Muscle layer of colon (tissue), 2 donors: ENCODE measurements at regions not wholly inside any gene's neighbourhood (a gene's known extent, or its start where the extent isn't known, plus 50 kb on each side); places are given as distances from the start of the nearest gene placed in this dataset.

Source experiments
- H3K27ac ChIP-seq: one replicate; pipeline ENCODE4 v1.7.0; 2013; ENCODE audit warnings: low read depth, mild to moderate bottlenecking, low read length, moderate library complexity
- H3K27me3 ChIP-seq, 2 donors: one replicate each; pipeline ENCODE4 v1.7.0; 2013; ENCODE audit warnings: low read length in 2 of 2, mild to moderate bottlenecking in 2 of 2; ENCODE audit not compliant: insufficient read depth in 2 of 2, control insufficient read depth in 1 of 2
- H3K36me3 ChIP-seq: one replicate; pipeline ENCODE4 v1.7.0; 2013; ENCODE audit warnings: mild to moderate bottlenecking, low read length; ENCODE audit not compliant: insufficient read depth
- H3K4me1 ChIP-seq: one replicate; pipeline ENCODE4 v1.7.0; 2013; ENCODE audit warnings: mild to moderate bottlenecking, low read length; ENCODE audit not compliant: insufficient read depth
- H3K4me3 ChIP-seq, 2 donors: one replicate each; pipeline ENCODE4 v1.7.0; 2013; ENCODE audit warnings: low read length in 2 of 2, low read depth in 1 of 2, mild to moderate bottlenecking in 1 of 2, moderate library complexity in 1 of 2
- H3K9ac ChIP-seq: one replicate; pipeline ENCODE4 v1.7.0; 2013; ENCODE audit warnings: low read length
- H3K9me3 ChIP-seq: one replicate; pipeline ENCODE4 v1.7.0; 2013; ENCODE audit warnings: mild to moderate bottlenecking, low read length
- donor health status: abdominal sarcoma.
- donor health status: Adenocarcinoma of cecum.

DNA sequence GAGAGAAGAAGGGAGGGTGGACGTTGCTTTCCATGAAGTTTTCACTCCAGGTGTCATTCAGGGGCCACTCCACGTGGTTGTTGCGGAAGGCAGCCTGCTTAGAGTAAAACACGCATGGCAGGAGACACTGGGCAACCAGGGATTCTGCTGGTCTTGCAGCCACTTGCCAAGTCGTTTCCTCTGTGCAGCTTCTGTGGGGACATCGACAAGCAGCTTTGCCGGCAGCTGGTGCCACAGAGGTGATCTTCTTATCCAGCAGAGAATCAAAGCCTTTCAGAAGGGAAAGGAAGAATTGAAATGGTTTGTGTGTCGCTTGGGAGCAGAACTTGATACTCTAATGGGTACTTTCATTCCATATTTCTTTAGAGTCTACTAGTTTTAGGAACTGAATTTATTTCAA lies 867.1 kb upstream of the TENM3 start:
- Histone ChIP-seq H3K4me3 (no peak overlapping the region), H3K27me3 (no peaks in the 10 kb centered on the region), H3K27ac (no peak overlapping the region), H3K4me1 (no peaks in the 10 kb centered on the region), H3K9ac (no peak overlapping the region), H3K36me3 (no peaks in the 10 kb centered on the region), H3K9me3 (no peaks in the 10 kb centered on the region)

DNA sequence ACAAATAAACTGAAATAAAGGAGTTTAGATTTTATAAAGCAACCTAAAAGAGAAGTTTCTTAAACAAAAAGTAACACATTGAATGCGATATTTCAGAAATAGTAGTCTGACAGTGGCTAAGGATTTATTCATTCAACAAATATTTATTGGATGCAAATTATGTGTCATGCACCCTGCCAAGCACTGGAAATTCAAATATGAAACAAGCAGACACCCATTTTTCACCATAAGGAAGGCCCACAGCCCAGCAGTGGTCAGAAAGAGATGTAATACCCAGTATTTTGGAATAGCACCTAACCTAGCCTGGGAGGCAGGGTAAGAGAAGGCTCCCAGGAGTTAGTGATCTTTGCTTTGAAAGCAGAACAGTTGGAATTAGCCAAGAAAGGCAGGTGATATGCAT lies 855.1 kb upstream of the TENM3 start:
- Histone ChIP-seq H3K27ac (no peak overlapping the region), H3K9ac (no peak overlapping the region), H3K4me3 (no peak overlapping the region), H3K27me3 (no peaks in the 10 kb centered on the region), H3K4me1 (no peaks in the 10 kb centered on the region), H3K36me3 (no peaks in the 10 kb centered on the region), H3K9me3 (no peaks in the 10 kb centered on the region)

GRCh38 chr4:181416966-181417365 lies 826.2 kb upstream of the TENM3 start:
- H3K27ac ChIP-seq = no peak overlapping the region
- H3K36me3 ChIP-seq = no peaks in the 10 kb centered on the region
- no peaks in the 10 kb centered on the region for H3K9me3 ChIP-seq
- no peaks in the 10 kb centered on the region for H3K4me1 ChIP-seq
- H3K4me3 ChIP-seq = no peak overlapping the region
- no peaks in the 10 kb centered on the region for H3K27me3 ChIP-seq
- no peak overlapping the region for H3K9ac ChIP-seq

GRCh38 chr4:181418496-181418895 lies 824.7 kb upstream of the TENM3 start:
- Histone ChIP-seq H3K4me1 (no peaks in the 10 kb centered on the region), H3K27me3 (no peaks in the 10 kb centered on the region), H3K36me3 (no peaks in the 10 kb centered on the region), H3K9ac (no peak overlapping the region), H3K27ac (no peak overlapping the region), H3K4me3 (no peak overlapping the region), H3K9me3 (no peaks in the 10 kb centered on the region)

DNA sequence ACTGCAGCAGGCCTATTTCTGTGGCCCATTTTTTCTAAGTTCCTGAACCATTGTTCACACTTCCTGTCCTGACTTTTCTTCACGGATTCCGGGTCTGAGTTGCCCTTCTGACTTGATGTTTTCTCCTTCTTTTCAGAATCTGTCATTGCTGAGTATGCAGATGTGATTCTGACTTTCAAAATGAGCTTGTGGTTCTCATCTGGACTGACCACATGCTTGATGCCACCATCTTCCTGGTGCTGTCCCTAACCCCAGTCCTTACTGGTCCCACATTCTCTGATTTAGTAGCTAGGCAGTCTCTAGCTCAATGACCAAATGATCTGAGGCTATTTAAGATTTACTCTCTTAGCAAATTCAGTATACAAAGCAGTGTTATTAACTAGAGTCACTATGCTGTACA lies 822.3 kb upstream of the TENM3 start:
- H3K27ac ChIP-seq = no peak overlapping the region
- H3K4me3 ChIP-seq = no peak overlapping the region
- no peaks in the 10 kb centered on the region for H3K36me3 ChIP-seq
- H3K27me3 ChIP-seq = no peaks in the 10 kb centered on the region
- H3K9me3 ChIP-seq = no peaks in the 10 kb centered on the region
- no peaks in the 10 kb centered on the region for H3K4me1 ChIP-seq
- H3K9ac ChIP-seq = no peak overlapping the region

DNA sequence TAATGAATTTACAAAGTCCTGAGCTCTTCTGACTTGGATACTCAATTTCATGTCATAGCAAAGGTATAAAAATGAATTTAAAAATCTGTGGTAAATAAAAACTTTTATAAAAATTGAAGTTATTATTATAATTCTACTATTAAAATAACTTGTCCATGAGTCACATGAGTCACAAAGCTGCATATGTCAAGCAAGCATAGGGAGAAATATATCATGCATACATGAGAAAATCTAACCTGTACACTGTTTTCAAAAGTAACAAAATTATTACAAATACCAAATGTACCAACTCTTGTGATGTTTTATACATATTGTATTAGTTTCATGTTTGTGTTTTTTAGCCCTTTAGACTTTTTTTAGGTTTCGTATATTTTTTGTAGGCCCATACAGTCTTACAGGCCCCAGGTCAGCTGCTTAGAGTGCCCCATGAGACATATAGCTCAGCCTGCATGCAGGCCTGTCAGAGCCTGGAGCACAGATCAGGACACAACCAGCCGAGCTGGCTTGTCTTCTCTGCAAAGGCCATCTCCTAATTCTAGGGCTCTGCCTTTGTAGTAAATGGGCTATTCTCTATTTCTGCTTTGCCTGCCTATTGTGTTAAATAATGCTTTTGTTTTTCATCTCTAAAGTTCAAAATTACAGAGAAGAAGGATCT lies 818.7 kb upstream of the TENM3 start:
- Histone ChIP-seq H3K27ac (no peak overlapping the region), H3K4me3 (no peak overlapping the region), H3K9ac (no peak overlapping the region), H3K27me3 (no peaks in the 10 kb centered on the region), H3K4me1 (no peaks in the 10 kb centered on the region), H3K36me3 (no peaks in the 10 kb centered on the region), H3K9me3 (no peaks in the 10 kb centered on the region)

DNA sequence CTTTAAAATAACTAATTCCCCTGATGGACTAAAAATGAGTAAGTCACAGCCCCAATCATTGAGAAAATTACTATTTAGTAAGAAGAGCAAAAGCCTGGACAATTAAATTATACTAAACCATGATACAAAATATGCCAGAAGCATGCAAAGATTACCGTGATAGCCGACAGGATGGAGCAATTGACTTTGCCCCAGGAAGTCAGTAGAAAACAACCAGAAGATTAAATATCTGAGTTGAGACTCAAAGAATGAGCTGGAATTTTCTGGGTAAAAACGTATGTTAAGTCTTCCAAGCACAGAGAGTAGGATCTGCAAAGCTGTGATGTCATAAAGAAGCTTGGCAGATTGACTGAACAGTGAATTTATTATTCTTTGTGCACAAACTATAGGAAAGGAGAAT lies 816.1 kb upstream of the TENM3 start:
- no peaks in the 10 kb centered on the region for H3K36me3 ChIP-seq

GRCh38 chr4:181431006-181431405 lies 812.2 kb upstream of the TENM3 start:
- no peaks in the 10 kb centered on the region for H3K9me3 ChIP-seq
- H3K27me3 ChIP-seq = no peaks in the 10 kb centered on the region
- H3K9ac ChIP-seq = no peak overlapping the region
- H3K4me3 ChIP-seq = no peak overlapping the region
- no peaks in the 10 kb centered on the region for H3K4me1 ChIP-seq
- no peak overlapping the region for H3K27ac ChIP-seq
- no peaks in the 10 kb centered on the region for H3K36me3 ChIP-seq

More for the DNA sequence above, 816.1 kb upstream of the TENM3 start:
- H3K27ac ChIP-seq = no peak overlapping the region
- H3K4me1 ChIP-seq = no peaks in the 10 kb centered on the region
- no peak overlapping the region for H3K4me3 ChIP-seq
- no peak overlapping the region for H3K9ac ChIP-seq
- no peaks in the 10 kb centered on the region for H3K27me3 ChIP-seq
- no peaks in the 10 kb centered on the region for H3K9me3 ChIP-seq

DNA sequence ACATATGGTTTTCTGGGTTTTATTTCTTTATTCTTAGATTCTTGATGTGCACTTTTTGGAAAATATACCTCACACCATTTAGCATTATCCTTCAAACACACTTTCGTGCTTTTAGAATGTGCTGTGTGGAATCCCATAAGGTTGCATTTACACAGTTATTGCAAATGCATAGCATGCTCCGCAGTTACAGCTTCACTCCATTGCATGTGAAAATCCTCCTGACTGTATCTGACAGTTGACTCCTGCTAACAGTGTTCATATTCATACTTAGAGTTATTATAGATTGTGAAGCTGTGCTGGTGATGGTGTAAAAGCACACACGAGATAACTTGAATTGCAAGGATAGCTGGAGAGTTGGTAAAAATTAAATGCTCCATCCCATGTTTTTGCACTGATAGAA lies 811.5 kb upstream of the TENM3 start:
- H3K4me3 ChIP-seq = no peak overlapping the region
- no peak overlapping the region for H3K27ac ChIP-seq
- H3K4me1 ChIP-seq = no peaks in the 10 kb centered on the region
- no peaks in the 10 kb centered on the region for H3K9me3 ChIP-seq
- no peaks in the 10 kb centered on the region for H3K27me3 ChIP-seq
- H3K36me3 ChIP-seq = no peaks in the 10 kb centered on the region
- H3K9ac ChIP-seq = no peak overlapping the region

GRCh38 chr4:181432335-181432734 lies 810.9 kb upstream of the TENM3 start:
- no peaks in the 10 kb centered on the region for H3K4me1 ChIP-seq
- H3K36me3 ChIP-seq = no peaks in the 10 kb centered on the region
- H3K4me3 ChIP-seq = no peak overlapping the region
- no peaks in the 10 kb centered on the region for H3K9me3 ChIP-seq
- H3K27ac ChIP-seq = no peak overlapping the region
- H3K9ac ChIP-seq = no peak overlapping the region
- H3K27me3 ChIP-seq = no peaks in the 10 kb centered on the region

GRCh38 chr4:181437895-181438294 lies 805.3 kb upstream of the TENM3 start:
- H3K9me3 ChIP-seq = no peaks in the 10 kb centered on the region
- H3K4me1 ChIP-seq = no peaks in the 10 kb centered on the region
- H3K4me3 ChIP-seq = no peak overlapping the region

DNA sequence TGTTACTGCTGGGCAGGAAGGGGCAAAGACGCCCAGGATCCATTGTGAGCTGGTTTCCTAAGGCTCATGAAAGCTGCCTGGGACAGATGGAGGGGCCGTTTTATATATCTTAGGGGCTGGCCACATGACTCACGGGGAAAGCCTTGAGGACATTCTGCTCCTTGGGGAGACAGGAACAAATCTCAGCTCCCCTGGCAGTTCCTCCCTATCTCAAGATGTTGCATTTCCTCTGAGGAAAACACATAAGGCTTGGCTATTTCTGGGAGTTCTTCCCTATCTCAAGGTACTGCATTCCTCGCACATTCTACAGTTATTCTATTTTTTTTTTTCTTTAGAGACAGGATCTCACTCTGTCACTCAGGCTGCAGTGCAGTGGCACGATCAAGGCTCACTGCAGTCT lies 804.6 kb upstream of the TENM3 start:
- H3K27me3 ChIP-seq = no peaks in the 10 kb centered on the region
- H3K36me3 ChIP-seq = no peaks in the 10 kb centered on the region
- H3K4me3 ChIP-seq = no peak overlapping the region
- no peaks in the 10 kb centered on the region for H3K4me1 ChIP-seq
- no peaks in the 10 kb centered on the region for H3K9me3 ChIP-seq
- no peak overlapping the region for H3K27ac ChIP-seq
- H3K9ac ChIP-seq = no peak overlapping the region

More at GRCh38 chr4:181437895-181438294, 805.3 kb upstream of the TENM3 start:
- Histone ChIP-seq H3K27ac (no peak overlapping the region), H3K27me3 (no peaks in the 10 kb centered on the region), H3K9ac (no peak overlapping the region), H3K36me3 (no peaks in the 10 kb centered on the region)
